Smooth muscle cell of the brain vasculature (primary cell): ENCODE measurements at regions not wholly inside any gene's neighbourhood (a gene's known extent, or its start where the extent isn't known, plus 50 kb on each side); places are given as distances from the start of the nearest gene placed in this dataset.
"Not testable (repeated sequence)": the region's sequence is repeated elsewhere in the genome, so short reads cannot be mapped to it uniquely, and the experiment has no call there.

Experiments
- DNase-seq: peaks from one replicate; pipeline ENCODE4 v3.0.0-alpha.2; 2012; ENCODE audit warnings: low read depth, low spot score

- DNase-seq: no peak
Observed at GRCh38 chr20:4635781-4636180, 50.5 kb upstream of the PRNP start.

DNA sequence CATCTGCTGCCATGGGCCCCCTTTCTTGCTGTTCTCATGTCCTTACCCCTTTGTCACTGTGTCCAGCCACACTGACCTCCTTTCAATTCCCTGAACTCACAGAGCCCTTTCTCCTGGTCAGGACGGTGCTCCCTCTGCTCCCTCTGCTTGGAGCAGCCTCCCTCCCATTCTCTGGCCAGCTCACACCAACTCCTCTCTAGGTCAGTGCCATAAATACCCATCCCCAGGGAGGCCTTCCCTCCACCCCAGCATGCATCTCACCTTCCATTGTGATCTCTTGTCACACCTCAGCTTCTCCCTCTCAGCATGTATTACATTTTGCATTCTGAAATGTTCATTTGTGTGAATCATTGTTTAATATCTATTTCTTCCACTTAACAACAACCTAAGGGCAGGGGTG lies 50.9 kb upstream of the PRNP start:
- no peak for DNase-seq

DNA sequence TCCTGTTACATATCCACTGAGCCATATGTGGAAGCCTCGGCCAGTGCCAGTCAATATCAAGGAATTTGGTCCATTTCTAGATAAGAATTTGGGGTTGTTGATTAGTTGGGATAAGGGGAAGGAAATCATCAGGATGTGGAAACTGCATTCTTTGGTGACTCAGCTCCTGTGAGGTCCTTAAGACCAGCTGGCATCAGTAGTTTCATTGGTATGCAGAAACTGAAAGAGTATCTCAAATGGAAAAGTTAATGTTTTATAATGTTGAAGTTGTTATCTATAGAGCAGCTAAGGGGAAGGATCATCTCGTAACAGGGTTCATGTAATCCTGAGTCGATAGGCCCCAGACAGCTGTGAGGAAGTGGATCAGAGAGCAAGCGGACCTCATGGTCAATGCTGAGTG lies 52.5 kb upstream of the PRNP start:
- DNase-seq: no peak

DNA sequence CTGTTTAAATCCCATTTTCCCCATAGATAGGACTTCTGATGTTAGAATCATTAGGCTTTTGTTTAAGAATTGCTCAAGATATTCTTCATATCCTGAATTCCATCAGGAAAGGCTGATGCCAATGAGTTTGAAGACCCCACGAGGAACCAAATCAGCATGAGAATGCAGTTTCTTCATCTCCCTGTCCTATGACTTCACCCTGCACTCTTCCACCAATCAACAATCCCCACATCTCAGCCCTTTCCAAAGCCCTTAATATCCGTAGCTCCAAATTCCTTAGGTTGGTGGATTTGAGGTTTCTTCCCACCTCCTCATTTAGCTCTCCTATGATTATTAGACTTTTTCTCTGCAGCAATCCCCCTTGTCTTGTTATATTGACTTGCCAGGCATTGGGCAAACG lies 52.9 kb upstream of the PRNP start:
- DNase-seq: no peak

GRCh38 chr20:4632876-4633275 lies 53.4 kb upstream of the PRNP start:
- no peak for DNase-seq

DNA sequence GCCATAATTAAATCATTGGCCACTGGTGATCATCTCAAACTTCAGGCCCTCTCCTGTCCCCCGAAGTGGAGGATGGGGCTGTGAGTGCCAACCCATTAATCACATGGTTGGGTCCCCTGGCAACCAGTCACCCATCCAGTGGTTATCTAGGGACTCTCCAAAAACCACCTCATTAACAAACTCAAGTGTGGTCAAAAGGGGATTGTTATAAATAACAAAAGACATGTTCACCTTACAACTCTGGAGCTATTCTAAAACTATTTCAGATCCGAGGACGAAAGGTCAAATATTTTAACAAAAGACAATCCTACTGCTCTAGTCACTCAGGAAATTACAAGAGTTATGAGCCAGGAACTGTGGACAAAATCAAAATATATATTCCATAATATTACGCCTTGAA lies 60.0 kb upstream of the PRNP start:
- DNase-seq: no peak

DNA sequence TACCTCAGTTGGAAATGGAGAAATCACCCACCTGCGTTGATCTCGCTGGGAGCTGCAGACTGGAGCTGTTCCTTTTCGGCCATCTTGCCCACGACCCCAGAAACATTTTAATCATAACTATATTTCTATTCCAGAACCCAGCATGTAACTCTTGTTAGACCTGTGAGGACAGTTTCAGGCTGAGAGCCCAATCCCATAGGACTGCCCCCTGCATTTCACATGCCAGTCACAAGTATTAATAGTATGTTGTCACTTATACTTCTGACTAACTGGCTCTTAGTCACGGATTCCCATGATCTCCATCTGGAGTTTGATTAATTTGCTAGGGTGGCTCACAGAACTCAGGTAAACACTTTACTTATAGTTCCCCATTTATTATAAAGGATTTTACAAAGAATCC lies 60.6 kb upstream of the PRNP start:
- no peak for DNase-seq

GRCh38 chr20:4624675-4625336 lies 61.5 kb upstream of the PRNP start:
- DNase-seq: not testable (repeated sequence)

DNA sequence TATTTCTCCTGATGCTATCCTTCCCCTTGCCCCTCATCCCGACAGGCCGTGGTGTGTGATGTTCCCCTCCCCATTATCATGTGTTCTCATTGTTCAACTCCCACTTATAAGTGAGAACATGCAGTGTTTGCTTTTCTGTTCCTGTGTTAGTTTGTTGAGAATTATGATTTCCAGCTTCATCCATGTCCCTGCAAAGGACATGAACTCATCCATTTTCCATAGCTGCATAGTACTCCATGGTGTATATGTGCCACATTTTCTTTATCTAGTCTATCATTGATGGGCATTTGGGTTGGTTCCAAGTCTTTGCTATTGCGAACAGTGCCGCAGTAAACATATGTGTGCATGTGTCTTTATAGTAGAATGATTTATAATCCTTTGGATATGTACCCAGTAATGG lies 67.1 kb upstream of the PRNP start:
- not testable (repeated sequence) for DNase-seq

GRCh38 chr20:4617484-4617883 lies 68.8 kb upstream of the PRNP start:
- DNase-seq: no peak

DNA sequence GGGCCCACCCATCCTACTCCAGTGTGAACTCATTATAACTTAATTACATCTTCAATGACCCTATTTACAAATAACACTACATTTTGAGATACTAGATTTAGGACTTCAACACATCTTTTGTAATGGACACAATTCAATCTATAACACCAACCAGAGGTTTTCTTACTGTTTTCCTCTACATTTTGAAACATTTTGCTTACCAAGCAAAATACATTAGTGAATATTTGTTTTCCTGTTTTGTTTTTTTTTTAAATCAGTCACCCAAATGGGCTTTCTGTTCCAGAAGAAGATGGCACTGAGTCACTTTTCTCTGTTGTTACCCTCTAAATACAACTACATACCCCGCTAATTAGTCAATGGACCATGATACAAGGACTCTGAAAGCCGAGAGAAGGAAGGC lies 69.2 kb upstream of the PRNP start:
- DNase-seq: no peak

DNA sequence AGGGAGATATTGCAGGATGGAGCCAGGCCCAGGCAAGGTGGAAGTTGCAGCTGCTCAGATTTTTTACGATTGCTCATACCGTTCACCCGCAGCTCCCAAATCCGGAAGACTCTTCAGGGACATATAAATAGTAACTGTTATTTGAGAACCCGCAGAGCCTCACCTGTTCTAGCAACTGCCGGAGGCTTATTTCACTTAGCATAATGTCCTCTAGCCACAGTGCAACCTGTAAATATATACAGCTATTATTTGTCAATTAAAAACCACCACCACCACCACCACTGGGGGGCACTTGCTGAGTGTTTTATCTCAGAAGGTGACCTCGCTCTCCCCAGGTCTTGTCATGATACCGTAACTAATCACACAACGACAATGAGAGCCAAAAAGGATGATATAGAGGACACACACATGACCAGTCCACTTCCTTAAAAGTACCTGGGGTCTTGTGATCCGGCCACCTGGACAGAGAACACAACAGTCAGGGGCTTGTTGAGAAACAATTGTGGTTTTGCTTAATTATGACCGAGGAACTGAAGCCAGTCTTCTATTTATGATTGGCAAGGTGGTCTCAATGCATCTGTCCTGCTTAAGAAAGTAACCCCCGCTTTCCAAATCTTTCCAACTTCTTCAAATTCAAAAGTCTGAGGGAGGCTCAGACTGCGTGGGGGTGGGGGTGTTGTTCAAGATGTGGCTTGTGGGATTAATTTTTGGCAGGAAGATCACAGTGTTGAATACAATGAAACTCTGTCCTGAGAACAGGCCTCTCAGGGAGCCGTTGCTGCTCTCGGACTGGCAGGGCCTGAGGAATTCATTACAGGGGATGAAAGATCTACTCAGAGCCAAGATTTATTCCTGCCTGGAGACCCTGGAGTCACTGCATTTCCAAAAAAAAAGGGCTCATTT lies 72.3 kb upstream of the PRNP start:
- DNase-seq: no peak

GRCh38 chr20:4613184-4613583 lies 73.1 kb upstream of the PRNP start:
- no peak for DNase-seq

DNA sequence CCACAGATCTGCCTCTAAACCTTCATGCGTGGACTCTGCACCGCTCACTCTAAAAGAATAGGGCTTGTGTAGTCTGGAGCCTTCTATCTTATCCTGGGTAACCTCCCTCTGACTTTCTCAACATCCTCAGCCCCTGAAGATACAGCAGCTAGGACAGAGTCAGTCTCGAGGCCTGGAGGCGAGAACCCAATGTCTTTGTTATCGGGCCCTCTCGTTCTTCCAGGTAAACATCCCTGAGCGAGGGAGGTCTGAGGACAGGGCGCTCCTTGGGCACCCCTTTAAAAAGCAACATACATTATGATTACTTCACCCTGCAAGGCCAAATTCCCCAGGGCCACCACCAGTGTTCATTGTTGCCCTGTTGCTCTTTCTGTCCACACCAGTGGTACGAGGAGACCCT lies 75.4 kb upstream of the PRNP start:
- no peak for DNase-seq

GRCh38 chr20:4609511-4609910 lies 76.7 kb upstream of the PRNP start:
- DNase-seq: no peak

DNA sequence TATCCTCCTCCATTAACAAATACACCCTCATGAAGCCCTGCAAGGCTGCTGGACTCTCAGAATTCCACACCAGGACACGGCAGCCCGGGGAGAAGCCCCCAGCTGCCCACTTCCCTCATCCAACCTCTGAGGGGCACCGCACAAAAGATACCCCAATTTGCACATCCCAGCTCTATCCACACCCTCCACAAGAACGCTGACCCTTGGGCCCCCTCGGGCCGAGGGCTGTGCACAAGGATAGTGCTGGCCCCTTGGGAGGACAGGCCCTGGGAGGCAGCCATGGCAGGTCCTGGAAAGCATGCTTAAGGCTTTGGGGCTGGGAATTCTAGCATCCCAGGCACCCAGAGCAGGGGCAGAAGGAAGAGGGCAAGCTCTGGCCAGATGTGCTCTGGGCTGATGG lies 77.4 kb upstream of the PRNP start:
- DNase-seq: no peak

GRCh38 chr20:4607287-4607713 lies 79.0 kb upstream of the PRNP start:
- peak; percentile 36 for DNase-seq

DNA sequence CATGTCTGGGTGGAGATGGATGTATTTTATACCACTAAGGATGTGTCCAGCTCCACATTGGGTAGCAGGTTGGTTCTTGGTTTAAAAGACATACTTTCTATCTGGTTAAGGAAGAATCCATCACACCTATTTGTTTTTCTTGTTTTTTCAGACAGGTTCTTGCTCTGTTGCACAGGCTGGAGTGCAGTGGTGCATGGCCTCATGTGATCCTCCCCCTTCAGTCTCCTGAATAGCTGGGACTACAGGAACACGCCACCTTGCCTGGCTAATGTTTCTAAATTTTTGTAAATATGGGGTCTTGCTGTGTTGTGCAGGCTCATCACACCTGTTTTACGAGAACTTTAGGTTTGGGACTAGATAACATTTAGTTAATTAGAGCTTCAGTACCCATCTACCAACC lies 80.2 kb upstream of the PRNP start:
- no peak for DNase-seq

- DNase-seq: no peak
Observed at GRCh38 chr20:4605166-4605565, 81.1 kb upstream of the PRNP start.

DNA sequence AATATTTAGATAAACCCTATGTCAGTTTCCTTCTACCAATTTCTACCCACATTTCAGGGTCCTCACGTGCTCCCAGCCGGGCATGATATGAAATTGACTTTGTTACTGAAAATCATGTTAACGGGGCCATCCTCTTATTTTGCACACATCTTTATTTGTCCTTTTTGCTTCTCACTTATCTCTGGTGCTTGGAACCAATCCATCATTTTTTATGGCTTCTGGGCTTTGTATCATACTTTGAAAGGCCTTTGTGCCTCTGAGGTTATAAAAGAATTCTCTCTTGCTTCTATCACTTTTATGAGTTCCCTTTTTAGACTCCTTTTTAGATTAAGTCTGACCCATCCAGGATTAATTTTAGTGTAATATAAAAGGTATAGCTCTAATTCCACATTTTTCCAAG lies 81.7 kb upstream of the PRNP start:
- no peak for DNase-seq

DNA sequence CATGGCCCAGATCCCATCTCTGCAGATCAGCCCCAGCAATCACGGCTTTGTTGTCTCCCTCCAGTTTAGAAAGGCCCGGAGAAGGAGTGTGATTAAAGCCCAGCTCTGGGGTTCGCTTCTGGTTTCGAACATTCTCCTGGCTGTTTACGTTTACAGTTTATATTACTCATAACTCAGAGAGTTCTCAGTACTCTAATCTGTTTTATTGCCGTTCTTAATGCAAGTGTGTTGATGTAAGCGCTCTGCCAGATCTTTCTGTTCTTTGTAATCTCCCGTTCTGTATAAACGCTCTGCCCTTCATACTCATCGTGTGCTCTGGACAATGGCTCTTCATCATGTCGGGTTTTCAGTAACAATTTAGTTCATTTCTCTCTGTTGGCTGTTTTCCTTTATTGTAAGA lies 82.5 kb upstream of the PRNP start:
- DNase-seq: no peak

- no peak for DNase-seq
Observed at GRCh38 chr20:4602297-4602631, 84.0 kb upstream of the PRNP start.

- no peak for DNase-seq
Observed at GRCh38 chr20:4601630-4602296, 84.5 kb upstream of the PRNP start.
